NB4 (cell line): ENCODE measurements at regions not wholly inside any gene's neighbourhood (a gene's known extent, or its start where the extent isn't known, plus 50 kb on each side); places are given as distances from the start of the nearest gene placed in this dataset.

Experiments used
- CTCF ChIP-seq: IDR thresholded peaks from one replicate; pipeline ENCODE4 v1.5.1; 2012; ENCODE audit warnings: low read depth, low read length
- MAX ChIP-seq: IDR thresholded peaks from 2 replicates; pipeline ENCODE4 v1.6.1; 2011; ENCODE audit warnings: low read depth, low read length
- POLR2A ChIP-seq: IDR thresholded peaks from 2 replicates; pipeline ENCODE4 v1.6.1; 2011; ENCODE audit warnings: mild to moderate bottlenecking; ENCODE audit not compliant: insufficient read length; ENCODE audit errors: extremely low read depth

GRCh38 chr1:87218618-87219017 lies 110.1 kb upstream of the LMO4 start:
- TF ChIP-seq CTCF (no peak), POLR2A (no peak), MAX (no peak)
